GM18498 (cell line): ENCODE measurements at regions not wholly inside any gene's neighbourhood (a gene's known extent, or its start where the extent isn't known, plus 50 kb on each side); places are given as distances from the start of the nearest gene placed in this dataset.
"Not testable (repeated sequence)": the region's sequence is repeated elsewhere in the genome, so short reads cannot be mapped to it uniquely, and the experiment has no call there.

Experiments used
- ATAC-seq: cut with Tn5 transposase; IDR thresholded peaks from one replicate; pipeline ENCODE4 v1.9.1; 2021; ENCODE audit warnings: mild to moderate bottlenecking, moderate library complexity; ENCODE audit not compliant: unreplicated experiment

DNA sequence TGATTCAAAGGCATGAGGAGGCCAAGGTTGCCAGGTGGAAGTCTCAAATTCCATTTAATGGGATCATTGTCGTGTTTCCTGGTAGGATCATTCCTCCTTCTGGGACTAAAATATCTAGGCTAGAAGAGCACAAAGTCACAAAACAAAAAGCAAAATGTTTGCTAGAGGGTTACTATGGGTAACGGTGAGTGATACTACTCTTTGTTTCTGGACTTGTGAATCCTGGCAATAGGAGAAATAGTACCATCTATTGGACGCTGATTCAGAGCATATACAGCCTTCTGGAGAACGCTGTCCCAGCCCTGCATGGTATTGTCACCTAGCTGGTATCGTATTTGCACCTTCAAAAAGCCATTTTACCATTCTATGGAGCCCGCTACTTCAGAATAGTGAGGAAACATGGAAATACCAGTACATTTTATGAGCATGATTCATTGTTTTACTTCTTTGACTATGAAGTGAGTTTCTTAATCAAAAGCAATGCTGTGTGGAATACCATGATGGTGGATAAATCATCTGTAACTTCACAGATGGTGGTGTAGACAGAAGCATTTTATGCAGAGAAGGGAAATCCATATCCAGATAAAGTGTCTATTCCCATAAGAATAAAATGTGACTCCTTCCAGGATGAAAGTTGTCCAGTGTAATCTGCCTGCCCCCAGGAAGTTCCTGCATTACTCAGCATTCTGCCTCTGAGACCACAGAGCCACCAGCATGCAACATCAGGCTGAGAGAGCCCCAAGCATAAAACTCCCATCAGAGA, 361.0 kb downstream of the ETV1 start:
- ATAC-seq: no peak

DNA sequence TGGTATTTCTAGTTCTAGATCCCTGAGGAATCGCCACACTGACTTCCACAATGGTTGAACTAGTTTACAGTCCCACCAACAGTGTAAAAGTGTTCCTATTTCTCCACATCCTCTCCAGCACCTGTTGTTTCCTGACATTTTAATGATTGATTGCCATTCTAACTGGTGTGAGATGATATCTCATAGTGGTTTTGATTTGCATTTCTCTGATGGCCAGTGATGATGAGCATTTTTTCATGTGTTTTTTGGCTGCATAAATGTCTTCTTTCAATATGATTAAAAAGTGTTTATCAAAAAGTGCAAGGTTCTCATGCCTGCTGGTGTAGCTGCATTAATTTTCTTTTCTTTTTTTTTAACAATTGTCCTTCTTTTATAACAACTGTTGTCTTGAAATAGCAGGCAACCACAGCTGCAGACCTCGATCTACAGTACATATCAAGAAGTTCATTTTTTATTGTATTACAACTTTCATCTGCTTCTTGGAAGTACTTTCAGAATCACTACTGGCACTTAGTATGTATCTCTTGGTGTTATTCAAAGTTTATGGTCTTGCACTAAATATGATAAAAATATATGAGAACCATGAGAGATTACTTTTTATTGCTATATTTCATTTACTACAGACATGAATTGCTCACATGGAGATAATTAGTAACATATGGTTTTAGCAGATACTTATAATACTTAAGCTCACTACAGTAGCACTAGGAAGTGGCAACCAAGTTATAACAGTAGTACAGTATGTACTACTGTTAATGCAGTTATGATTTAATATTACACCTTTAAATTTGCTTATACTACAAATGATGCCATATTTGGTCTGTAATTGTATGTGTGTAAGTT, 358.0 kb downstream of the ETV1 start:
- ATAC-seq: not testable (repeated sequence)

DNA sequence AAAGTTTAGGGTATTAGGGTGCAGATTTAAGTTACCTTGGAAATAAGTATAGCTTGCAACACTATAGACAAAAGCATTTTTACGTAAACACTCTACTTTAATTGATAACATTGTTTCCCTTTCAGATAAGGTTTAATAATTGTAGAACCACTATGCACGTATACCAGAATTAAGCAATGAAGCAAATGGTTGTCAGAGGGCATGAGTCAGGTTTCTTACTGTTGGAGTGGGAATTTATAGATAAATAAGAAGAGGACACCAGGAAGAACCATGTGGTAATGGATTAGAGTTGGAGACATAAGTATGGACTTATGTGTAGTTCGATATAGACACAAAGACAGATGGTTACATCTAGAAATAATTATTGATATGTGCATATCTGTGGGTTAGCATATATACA, 355.6 kb downstream of the ETV1 start:
- ATAC-seq: no peak

DNA sequence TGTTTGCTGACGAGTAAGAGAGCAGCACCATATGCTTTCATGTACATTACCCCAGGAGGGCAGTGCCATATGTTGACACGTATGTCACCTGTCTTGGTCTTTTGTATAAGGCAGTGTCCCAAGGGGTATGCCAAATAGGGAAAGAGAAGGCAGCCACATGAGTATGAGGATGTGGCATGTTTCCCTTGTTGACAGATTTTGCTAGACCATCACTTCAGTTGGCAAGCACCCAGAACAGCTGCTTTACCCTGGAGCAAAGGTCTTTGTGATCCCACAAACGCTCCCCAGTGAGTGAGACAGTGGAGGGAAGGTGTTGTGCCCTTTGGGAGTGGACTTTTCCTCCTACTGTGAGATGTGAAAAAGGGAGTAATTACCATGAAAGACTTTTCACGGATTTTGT, 350.1 kb downstream of the ETV1 start:
- no peak for ATAC-seq

DNA sequence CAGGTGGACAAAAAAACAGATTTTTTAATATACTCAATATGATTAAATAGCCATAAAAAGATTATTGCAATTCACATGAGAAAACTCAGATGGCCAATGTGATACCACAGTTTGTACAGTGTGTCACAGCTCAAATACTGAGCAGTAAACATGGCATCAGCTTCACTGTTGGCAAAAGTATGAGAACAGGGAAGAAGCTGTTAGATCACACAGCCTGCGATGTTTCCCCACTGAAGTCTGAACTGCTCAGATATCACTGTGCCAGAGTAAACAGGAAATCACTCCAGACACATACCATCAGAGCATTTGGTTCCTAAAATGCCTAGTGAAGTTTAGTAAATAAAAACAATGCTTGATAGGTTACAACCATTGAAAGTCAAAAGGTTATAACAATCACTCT, 347.8 kb downstream of the ETV1 start:
- no peak for ATAC-seq

DNA sequence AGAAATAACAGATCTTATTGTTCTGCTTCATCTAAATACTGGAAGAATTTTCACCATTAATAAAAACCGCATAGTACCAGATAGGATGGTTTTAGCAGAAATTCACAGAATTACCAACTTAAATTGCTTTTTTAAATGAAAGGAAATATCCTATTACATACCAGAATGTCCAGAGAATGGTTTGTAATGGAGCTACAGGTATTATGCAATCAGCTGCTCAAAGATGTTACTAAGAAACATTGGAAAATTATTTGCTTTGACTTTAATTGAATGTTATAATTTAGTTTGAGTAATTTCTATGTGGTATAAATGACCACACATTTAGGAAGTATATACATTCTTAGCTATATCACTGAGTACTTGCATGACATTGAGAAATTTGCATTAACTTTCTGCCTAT, 338.3 kb downstream of the ETV1 start:
- ATAC-seq: no peak

DNA sequence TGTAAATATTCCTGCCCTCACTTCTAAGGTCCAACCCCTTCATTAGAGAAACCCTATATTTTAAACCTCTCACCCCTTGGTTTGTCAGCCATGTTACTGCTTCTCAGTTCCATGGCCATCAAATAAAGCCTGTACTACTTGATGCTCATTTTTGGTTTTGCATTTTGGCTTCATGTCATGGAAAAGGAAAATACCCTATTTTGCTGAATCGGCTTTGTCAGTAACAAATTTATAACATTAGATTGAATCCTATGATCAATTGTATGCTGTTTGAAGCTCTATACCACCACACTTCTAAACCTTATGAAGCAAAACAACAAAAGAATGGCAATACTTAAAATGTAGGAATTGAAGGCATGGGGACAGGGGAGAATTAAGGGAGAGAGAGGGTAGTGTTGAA, 333.1 kb downstream of the ETV1 start:
- no peak for ATAC-seq

DNA sequence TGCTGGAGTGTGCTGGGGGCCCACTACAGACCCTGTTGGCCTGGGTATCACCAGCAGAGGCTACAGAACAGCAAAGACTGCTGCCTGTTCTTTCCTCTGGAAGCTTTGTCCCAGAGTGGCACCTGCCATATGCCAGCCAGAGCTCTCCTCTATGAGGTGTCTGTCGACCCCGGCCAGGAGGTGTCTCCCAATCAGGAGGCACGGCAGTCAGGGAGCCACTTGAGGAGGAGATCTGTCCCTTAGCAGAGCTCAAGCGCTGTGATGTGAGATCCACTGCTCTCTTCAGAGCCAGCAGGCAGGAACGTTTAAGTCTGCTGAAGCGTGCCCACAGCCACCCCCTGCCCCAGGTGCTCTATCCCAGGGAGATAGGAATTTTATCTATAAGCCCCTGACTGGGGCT, 316.2 kb downstream of the ETV1 start:
- ATAC-seq: no peak

DNA sequence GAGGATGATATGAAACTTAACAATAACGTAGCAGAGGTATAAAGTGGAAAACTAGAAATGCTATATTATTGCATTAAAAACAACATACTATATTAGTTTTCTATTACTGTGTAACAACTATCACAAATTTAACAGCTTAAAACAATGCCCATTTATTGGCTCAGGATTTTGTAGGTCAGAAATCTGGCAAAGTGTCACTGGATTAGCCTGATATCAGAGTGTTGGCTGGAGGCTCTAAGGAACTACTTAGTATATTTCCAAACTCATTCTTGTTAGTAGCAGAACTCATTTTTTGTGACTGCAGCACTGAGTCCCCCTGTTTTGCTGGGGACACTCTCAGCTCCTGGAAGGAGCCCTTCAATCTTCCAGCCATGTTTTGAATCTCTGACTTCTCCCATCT, 306.8 kb downstream of the ETV1 start:
- no peak for ATAC-seq

DNA sequence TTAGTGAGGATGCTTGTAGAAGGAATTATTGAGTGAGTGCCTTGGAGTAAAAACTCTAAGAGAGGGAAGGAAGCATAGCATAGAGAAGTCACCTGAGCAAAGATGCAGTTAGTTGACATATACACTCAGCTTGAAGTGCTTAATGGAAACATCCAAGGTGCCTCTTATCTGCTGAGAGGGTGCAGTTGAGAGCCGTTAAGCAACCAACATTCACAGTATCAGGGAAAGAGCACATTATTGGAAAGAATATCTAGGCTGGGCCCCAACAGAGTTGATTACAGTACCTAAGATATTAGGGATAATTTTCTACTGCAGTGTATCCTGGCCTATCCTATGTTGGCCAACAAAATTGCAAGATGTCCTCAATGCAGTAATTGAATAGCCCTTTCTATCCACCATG, 302.0 kb downstream of the ETV1 start:
- ATAC-seq: no peak

DNA sequence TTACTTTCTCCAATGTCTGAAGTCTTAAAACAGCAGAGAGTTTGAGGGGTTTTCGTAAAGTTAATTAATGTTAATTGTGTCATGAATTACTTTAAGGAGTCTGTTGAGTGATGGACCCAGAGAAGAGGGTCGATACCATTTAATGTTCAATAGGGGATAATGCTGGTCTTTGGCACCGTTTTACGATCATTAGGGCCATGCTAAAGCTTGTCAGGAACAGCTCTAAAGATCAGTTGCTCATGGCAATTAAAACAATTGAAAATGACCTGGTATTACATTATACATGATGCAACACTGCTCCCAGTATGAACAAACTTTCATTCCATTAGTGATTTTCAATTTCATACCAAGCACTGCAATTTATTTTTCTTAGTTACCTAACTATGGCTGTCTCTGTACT, 296.9 kb downstream of the ETV1 start:
- no peak for ATAC-seq

DNA sequence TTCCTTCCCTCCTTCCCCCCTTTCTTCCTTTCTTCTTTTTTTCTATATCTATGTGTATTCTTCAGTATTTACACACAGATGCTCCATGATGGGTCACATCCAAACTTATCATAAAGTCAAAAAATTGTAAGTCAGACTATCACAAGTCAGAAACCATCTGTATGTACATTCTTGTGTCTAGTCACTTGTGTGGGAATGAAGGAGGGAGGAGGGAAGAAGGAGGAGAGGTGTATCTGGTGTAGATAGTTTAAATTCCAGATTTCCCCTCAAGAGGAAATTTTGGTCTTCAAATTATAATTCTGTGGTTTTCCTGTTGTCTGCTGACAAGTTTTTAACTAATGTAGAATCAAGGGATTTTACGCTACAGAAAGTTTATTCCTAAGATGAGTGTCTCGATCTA, 287.2 kb downstream of the ETV1 start:
- ATAC-seq: no peak

DNA sequence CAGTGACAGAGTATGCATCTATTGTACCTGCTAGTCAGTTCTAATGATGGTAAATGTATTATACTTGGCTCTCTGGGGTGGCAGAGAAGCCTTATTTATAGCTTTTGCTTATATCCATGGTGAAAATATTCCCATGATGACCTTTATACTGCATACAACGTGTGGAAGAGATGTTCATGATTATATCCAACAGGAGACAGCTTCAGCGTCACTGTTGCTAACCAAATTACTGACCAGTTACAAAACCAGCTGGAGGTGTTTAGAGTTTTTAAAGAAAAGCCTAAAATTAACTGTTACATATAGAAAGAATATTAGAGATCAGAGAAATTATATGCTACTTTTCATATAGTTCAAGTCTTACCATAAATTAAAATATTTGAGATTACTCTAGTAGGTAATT, 280.8 kb downstream of the ETV1 start:
- ATAC-seq: no peak

DNA sequence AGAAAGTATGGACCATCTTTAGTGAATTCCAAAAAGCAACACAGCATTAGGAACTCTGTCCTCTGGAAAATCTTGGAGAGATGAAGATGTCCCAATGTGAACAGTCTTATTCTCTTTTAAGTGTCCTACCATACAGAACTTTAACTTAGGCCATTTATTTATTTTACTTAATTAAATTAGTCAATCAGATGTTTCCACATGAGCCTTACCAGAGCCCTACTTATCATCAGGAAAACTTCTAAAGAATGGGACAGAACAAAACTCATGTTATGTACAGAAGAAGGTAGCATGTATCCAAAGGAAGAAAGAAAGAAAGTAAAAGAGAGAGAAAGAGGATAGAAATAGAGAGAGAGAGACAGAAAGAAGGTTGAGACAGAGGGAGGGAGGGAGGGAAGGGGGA, 276.4 kb downstream of the ETV1 start:
- no peak for ATAC-seq

DNA sequence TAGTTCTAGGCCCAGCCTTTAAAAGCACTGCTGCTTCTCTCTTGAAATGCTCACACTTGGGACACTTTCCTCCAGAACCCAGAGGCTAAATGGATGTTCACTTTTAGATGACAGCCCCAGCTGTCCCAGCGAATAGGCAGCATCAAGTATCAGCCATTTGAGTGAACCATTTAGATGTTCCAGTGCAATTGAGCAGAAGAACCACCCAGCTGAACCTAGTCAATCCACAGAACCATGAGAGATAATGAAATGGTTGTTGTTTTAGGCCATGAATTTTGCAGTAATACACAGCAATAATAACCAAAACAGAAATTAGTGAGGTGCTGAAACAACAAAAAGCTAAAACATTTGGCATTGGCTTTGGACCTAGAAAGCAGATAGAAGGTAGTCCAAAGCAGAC, 273.9 kb downstream of the ETV1 start:
- ATAC-seq: no peak

DNA sequence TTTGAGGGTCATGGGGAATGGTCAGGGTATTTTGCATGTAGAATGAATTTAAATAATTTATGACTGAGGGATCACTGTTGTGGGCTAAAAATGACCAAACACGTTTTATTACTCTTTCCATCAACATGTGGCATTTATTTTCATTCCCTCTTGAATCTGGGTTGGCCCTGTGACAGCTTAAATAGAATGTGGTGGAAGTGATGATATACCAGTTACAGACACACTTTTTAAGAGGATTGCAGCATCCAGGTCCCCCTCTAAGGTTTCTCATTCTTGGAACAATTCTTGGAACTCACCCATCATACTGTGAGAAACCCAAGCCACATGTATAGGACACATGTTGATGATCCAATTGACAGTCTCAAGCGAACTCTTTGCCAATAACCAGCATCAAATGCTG, 272.4 kb downstream of the ETV1 start:
- ATAC-seq: no peak

DNA sequence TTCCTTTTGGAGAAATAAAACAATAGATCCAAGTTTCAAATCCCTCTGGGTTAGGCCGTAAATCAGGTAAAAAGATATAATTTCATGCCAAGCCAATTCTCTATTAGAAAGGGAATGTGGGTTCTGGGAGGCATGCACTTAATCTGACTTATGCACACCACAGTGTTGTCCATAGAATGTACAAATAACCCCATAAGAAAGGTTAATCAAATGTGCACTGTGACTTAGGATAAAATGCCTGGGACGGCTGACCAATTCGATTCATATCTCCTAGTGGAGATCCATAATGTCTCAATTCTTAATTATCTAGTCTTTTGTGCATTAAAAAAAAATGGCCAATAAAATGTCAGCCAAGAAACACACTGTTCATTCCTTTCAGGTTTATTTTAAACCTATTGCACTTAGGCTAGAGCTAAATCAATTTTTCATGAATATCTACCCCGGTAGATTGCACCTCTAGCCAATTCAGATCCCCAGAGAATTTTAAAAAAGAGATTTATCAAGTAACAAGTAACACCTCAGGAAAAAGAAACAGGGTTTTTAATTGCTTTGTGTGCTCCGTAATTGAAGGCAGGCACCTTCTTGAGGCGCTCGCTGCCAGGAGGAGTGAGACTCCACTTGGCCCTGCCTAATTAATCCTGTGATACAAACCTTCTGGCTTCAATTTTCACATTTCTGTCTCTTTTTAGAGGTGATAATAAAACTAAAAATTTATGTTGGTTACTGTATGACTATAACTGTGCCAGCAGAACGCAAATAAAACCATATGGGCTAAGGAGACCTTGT, 265.1 kb downstream of the ETV1 start:
- ATAC-seq: no peak

DNA sequence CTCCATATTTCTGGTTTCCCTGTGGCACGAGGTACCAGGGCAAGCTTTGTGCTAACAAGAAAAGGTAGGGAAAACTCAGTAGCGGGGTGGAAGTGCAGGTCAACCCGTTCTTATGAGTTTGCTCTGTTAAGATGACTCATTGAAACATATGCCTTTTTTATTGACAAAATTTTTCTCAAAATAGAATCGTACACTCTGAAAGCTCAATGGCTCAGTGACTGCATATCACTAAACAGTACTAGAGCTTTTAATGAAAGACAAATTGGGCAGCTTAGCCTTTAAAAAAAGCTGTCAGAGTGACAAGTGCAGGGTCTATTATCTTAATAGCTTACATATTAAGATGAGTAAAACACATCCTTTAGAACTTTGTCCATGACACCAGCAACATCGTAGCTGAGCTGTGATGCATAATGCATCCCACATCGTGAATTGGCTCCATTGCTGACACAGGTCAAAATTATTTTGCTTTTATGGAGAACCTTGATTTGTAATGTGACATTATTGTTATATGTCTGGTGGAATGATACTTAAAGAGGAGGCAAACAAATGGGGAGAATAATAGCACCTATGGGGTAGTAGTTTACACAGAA, 264.4 kb downstream of the ETV1 start:
- ATAC-seq: no peak

DNA sequence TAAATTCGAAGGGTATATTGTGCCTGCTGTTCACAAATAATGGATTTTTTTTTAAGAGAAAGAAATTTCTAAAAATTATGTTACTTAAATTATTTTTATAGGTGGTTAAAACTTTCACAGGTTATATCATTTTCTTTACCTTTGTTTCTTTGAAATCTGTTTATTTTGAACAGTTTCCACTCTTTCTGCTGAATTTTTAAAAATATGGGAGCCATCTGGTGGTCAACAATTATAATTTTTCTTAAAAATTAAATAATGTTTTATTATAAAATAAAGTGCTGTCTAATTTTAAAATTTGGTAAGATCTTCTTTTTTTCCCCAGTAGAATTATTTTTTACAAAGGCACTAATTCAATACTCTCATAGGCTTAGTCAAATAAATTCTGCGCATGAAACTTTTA, 263.9 kb downstream of the ETV1 start:
- ATAC-seq: no peak

DNA sequence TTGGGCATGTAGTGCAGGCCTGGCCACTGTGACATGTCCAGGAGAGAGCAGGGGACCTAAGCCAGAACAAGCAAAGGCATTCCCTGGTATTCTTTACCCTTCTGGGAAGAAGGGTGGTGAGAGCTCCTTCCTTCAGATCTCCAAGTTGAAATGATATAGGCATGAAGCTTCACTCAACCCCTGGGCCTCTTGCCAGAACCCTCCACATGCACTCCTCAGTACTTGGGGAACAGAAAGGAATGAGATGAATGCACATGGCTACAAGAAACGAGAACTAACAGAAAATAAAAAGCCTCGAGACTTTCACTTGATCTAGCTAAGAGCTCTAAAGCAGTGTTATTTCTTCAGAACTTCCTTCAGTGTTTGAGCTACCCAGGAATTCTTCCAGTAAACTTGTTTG, 262.2 kb downstream of the ETV1 start:
- ATAC-seq: no peak

DNA sequence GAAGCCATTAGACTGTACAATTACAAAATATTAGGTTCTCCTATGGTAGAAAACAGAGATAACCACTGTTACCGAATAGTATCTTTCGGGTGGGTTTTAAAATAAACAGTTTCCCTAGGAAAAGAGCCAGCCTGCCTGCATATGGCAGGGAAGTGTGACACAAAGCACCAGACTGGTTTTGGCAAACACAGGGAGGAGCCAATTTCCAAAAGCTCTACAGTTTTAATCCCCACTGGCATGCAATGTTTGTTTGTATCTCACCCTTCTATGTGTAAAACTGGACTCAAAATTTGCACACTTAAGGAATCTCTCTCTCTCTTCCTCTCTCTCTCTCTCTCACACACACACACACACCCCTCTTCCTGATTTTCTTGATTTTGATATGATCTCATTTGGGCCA, 261.7 kb downstream of the ETV1 start:
- ATAC-seq: no peak
